ENCODE measurements at regions not wholly inside any gene's neighbourhood (a gene's known extent, or its start where the extent isn't known, plus 50 kb on each side); places are given as distances from the start of the nearest gene placed in this dataset.

DNA sequence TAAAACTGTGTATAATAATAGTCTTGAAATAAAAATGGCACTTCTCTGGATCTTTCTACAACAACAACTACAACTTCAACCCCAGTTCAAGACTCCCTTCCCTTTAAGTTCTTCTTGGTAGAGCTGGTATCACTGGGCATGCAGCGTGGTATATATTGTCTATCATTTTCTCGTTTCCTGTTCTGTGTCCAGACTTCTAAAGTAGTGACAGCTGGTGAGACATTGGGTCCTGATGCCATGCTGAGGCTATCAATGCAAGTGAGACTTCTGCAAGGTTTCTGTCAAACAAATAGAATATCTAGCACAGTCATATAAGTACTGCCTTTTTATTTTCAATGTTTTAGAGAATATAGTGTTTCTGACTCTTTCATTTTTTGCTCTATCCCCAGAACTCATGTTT, 123.0 kb upstream of the GRIN3A start (continued):
- TF ChIP-seq, protein P1, sequence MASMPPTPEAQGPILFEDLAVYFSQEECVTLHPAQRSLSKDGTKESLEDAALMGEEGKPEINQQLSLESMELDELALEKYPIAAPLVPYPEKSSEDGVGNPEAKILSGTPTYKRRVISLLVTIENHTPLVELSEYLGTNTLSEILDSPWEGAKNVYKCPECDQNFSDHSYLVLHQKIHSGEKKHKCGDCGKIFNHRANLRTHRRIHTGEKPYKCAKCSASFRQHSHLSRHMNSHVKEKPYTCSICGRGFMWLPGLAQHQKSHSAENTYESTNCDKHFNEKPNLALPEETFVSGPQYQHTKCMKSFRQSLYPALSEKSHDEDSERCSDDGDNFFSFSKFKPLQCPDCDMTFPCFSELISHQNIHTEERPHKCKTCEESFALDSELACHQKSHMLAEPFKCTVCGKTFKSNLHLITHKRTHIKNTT (CRISPR knock-in tag; IDR thresholded peaks at IDR 0.05) = no peak
- no peak for TF ChIP-seq ZNF484 (CRISPR knock-in tag; IDR thresholded peaks at IDR 0.05; ENCODE audit: borderline replicate concordance, low read depth)
- TF ChIP-seq KLF12 (CRISPR knock-in tag; IDR thresholded peaks at IDR 0.05; ENCODE audit: borderline replicate concordance) = no peak
- no peak for TF ChIP-seq ARNT2 (CRISPR knock-in tag; IDR thresholded peaks at IDR 0.05; ENCODE audit: low read depth)
- TF ChIP-seq, protein P2, sequence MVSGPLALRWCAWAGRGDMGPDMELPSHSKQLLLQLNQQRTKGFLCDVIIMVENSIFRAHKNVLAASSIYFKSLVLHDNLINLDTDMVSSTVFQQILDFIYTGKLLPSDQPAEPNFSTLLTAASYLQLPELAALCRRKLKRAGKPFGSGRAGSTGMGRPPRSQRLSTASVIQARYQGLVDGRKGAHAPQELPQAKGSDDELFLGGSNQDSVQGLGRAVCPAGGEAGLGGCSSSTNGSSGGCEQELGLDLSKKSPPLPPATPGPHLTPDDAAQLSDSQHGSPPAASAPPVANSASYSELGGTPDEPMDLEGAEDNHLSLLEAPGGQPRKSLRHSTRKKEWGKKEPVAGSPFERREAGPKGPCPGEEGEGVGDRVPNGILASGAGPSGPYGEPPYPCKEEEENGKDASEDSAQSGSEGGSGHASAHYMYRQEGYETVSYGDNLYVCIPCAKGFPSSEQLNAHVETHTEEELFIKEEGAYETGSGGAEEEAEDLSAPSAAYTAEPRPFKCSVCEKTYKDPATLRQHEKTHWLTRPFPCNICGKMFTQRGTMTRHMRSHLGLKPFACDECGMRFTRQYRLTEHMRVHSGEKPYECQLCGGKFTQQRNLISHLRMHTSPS (CRISPR knock-in tag; IDR thresholded peaks at IDR 0.05; ENCODE audit: low read depth) = no peak
- TF ChIP-seq, protein P3, sequence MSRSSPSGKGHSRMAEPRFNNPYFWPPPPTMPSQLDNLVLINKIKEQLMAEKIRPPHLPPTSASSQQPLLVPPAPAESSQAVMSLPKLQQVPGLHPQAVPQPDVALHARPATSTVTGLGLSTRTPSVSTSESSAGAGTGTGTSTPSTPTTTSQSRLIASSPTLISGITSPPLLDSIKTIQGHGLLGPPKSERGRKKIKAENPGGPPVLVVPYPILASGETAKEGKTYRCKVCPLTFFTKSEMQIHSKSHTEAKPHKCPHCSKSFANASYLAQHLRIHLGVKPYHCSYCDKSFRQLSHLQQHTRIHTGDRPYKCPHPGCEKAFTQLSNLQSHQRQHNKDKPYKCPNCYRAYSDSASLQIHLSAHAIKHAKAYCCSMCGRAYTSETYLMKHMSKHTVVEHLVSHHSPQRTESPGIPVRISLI (CRISPR knock-in tag; IDR thresholded peaks at IDR 0.05; ENCODE audit: borderline replicate concordance) = no peak
- TF ChIP-seq ZNF224 (CRISPR knock-in tag; IDR thresholded peaks at IDR 0.05) = no peak

DNA sequence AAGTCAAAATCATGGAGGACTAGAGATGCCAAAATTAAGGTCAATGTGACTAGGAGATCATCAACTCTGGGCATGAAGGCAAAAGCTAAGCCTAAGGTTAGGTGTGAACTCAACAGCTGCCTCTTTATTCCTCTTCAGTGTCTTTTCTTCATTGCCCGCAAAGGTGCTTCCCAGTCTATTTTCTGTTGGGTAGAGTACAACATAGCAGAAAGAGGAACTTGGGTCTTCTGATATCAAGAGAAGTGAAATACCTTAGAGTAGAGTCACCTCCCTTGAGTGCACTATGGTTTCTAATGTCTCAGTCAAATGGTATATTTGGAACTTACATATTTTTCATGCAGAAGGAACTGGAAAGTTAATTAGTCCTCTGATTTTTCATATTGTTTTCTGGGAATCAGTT, 122.5 kb upstream of the GRIN3A start:
- ChIA-PET POLR2A (no interaction called here), CTCF (ENCODE audit: low intra/inter-chr PET ratio, low total read pairs) (no interaction called here)
- 83% methylated on average over 1 of the region's 1 CpG for WGBS (ENCODE audit: low lambda C conversion rate)
- H3K4me3 ChIP-seq (replicated peaks in 1 of 3; ENCODE audit: insufficient read depth in 1 of 3, low read depth in 2 of 3, low read length in 3 of 3) = no peak overlapping the region
- H3K27ac ChIP-seq (ENCODE audit: extremely low read length, insufficient read depth, low read length) = no peak overlapping the region
- TF ChIP-seq HCFC1 (IDR thresholded peaks at IDR 0.05; ENCODE audit: low read depth, low read length) = no peak
- no peak for TF ChIP-seq RORA (CRISPR knock-in tag; IDR thresholded peaks at IDR 0.05)
- no peak for TF ChIP-seq ZEB1 (IDR thresholded peaks at IDR 0.05; ENCODE audit: insufficient replicate concordance, low read depth)
- no peak for TF ChIP-seq ZNF660 (CRISPR knock-in tag; IDR thresholded peaks at IDR 0.05; ENCODE audit: borderline replicate concordance, low read depth)
- TF ChIP-seq SCMH1 (CRISPR knock-in tag; IDR thresholded peaks at IDR 0.05; ENCODE audit: borderline replicate concordance) = no peak
- no peak for TF ChIP-seq ZNF7 (CRISPR knock-in tag; IDR thresholded peaks at IDR 0.05)
- no peak for TF ChIP-seq ZNF143 (CRISPR knock-in tag; IDR thresholded peaks at IDR 0.05)
- TF ChIP-seq ZFAT (CRISPR knock-in tag; conservative IDR thresholded peaks at IDR 0.05) = no peak
- no peak for TF ChIP-seq PITX1 (CRISPR knock-in tag; IDR thresholded peaks at IDR 0.05)
- no peaks in the 10 kb centered on the region for H3K4me1 ChIP-seq (ENCODE audit: insufficient read depth, low read length)
- no peak overlapping the region for H3K9ac ChIP-seq (ENCODE audit: insufficient read depth, low read depth, low read length)
- no peaks in the 10 kb centered on the region for H3K27me3 ChIP-seq (ENCODE audit: control insufficient read depth in 1 of 2, insufficient read depth in 2 of 2, low read length in 2 of 2)
- no TSS peak for BruUV-seq (replicated peaks)
- intact Hi-C loops (cut with micrococcal nuclease; ENCODE audit: unreplicated experiment) = no loop called here
- no peaks in the 10 kb centered on the region for H3K36me3 ChIP-seq (replicated peaks in 1 of 2; ENCODE audit: control insufficient read depth in 1 of 2, insufficient read depth in 2 of 2, low read length in 2 of 2)
- FAIRE-seq (no peak), ATAC-seq (no peak), DNase-seq (ENCODE audit: low spot score) (no peak)
- H4K20me1 ChIP-seq (ENCODE audit: insufficient read depth, low read length) = no peaks in the 10 kb centered on the region
- no peak overlapping the region for H3K4me2 ChIP-seq (ENCODE audit: low read depth, low read length)
- no peaks in the 10 kb centered on the region for H3K79me2 ChIP-seq (ENCODE audit: insufficient read depth, low read length)
- in situ Hi-C loops (cut with HindIII; ENCODE audit: extremely low pct_ligation_motif_present, low pct_unique_long_range_greater_than_20kb) = no loop called here
- H3K9me3 ChIP-seq (ENCODE audit: low read length) = no peaks in the 10 kb centered on the region
- H2AFZ ChIP-seq (ENCODE audit: low read length) = no peak overlapping the region

All from HepG2 (cell line).